IMR-90 (cell line): ENCODE measurements at regions not wholly inside any gene's neighbourhood (a gene's known extent, or its start where the extent isn't known, plus 50 kb on each side); places are given as distances from the start of the nearest gene placed in this dataset.

Experiments
- ATAC-seq: fragments of 200-7000 bp; cut with Tn5 transposase; 2 replicates; pipeline ENCODE4 v1.9.1; 2020; ENCODE audit warnings: low read depth, mild to moderate bottlenecking, moderate library complexity
- BruUV-seq: library from RNA; stranded (reverse); fragments of 400-500 nt; replicated peaks from 2 replicates; lab custom pipeline; 2021; lab: Mats Ljungman, UMichigan
- CTCF ChIA-PET: fragments of 300-600 bp; formaldehyde crosslinking; extraction: SDS; loops from one replicate; lab custom pipeline; 2021; ENCODE audit warnings: antibody characterized with exemption; lab: Yijun Ruan, JAX
- POLR2A ChIA-PET: fragments of 300-600 bp; sonication (Branson Sonifier 250); formaldehyde crosslinking; loops from one replicate; lab custom pipeline; 2022; ENCODE audit warnings: antibody characterized with exemption; ENCODE audit not compliant: unreplicated experiment; lab: Charles Lee
- DNase-seq: peaks from one replicate; pipeline ENCODE4 v3.0.0; 2013
- H2AFZ ChIP-seq: replicated peaks from 2 replicates; pipeline ENCODE3; 2013; ENCODE audit warnings: low read length, mild to moderate bottlenecking; ENCODE audit not compliant: poor library complexity
- H2AK5ac ChIP-seq: 2 replicates; pipeline ENCODE4 v1.6.1; 2013; ENCODE audit warnings: low read depth, low read length, inconsistent platforms
- H2AK9ac ChIP-seq: replicated peaks from 2 replicates; pipeline ENCODE3; 2013; ENCODE audit warnings: mild to moderate bottlenecking, low read depth, low read length, moderate library complexity; ENCODE audit not compliant: poor library complexity
- H2BK120ac ChIP-seq: 2 replicates; pipeline ENCODE4 v1.6.1; 2013; ENCODE audit warnings: low read depth, low read length, inconsistent platforms
- H2BK15ac ChIP-seq: 3 replicates; pipeline ENCODE4 v1.6.1; 2013; ENCODE audit warnings: low read depth, low read length, inconsistent platforms
- H2BK20ac ChIP-seq: 2 replicates; pipeline ENCODE4 v1.6.1; 2013; ENCODE audit warnings: low read depth, mild to moderate bottlenecking, inconsistent platforms, low read length, moderate library complexity
- H2BK5ac ChIP-seq: 2 replicates; pipeline ENCODE4 v1.6.1; 2013; ENCODE audit warnings: mild to moderate bottlenecking, low read depth, low read length, inconsistent platforms; ENCODE audit not compliant: poor library complexity, severe bottlenecking
- H3K14ac ChIP-seq: replicated peaks from 2 replicates; pipeline ENCODE4 v1.6.1; 2013; ENCODE audit warnings: low read depth, low read length, inconsistent platforms
- H3K18ac ChIP-seq: 2 replicates; pipeline ENCODE4 v1.6.1; 2013; ENCODE audit warnings: low read depth, low read length, control low read depth
- H3K23ac ChIP-seq: 2 replicates; pipeline ENCODE4 v1.6.1; 2013; ENCODE audit warnings: low read depth, low read length, inconsistent platforms
- H3K27ac ChIP-seq: 2 replicates; pipeline ENCODE4 v1.5.1; 2013; ENCODE audit warnings: mild to moderate bottlenecking, control low read depth, low read length; ENCODE audit not compliant: insufficient read depth
- H3K27me3 ChIP-seq: 2 replicates; pipeline ENCODE4 v1.6.1; 2013; ENCODE audit warnings: low read length; ENCODE audit not compliant: control insufficient read depth, insufficient read depth
- H3K36me3 ChIP-seq: 2 replicates; pipeline ENCODE4 v1.6.1; 2013; ENCODE audit warnings: low read length, mixed read lengths; ENCODE audit not compliant: control insufficient read depth, insufficient read depth
- H3K4ac ChIP-seq: 2 replicates; pipeline ENCODE4 v1.6.1; 2013; ENCODE audit warnings: low read depth, low read length, inconsistent platforms
- H3K4me1 ChIP-seq: 2 replicates; pipeline ENCODE4 v1.6.1; 2013; ENCODE audit warnings: low read length, mixed read lengths; ENCODE audit not compliant: control insufficient read depth, insufficient read depth
- H3K4me2 ChIP-seq: 2 replicates; pipeline ENCODE4 v1.6.1; 2013; ENCODE audit warnings: low read depth, mild to moderate bottlenecking, control low read depth, low read length, moderate library complexity
- H3K4me3 ChIP-seq: 2 replicates; pipeline ENCODE4 v1.5.1; 2013; ENCODE audit warnings: low read depth, mild to moderate bottlenecking, control low read depth, low read length, moderate library complexity; ENCODE audit not compliant: insufficient read depth
- H3K56ac ChIP-seq: 2 replicates; pipeline ENCODE4 v1.6.1; 2013; ENCODE audit warnings: low read length, inconsistent platforms; ENCODE audit not compliant: insufficient read depth; ENCODE audit errors: extremely low read depth
- H3K79me1 ChIP-seq, 2 experiments: 2 replicates each; pipeline ENCODE4 v1.6.1; 2013; ENCODE audit warnings: low read length in 2 of 2, inconsistent platforms in 1 of 2, low read depth in 1 of 2
- H3K9ac ChIP-seq: 2 replicates; pipeline ENCODE4 v1.6.1; 2013; ENCODE audit warnings: low read depth, low read length, control low read depth
- H3K9me1 ChIP-seq: 2 replicates; pipeline ENCODE4 v1.6.1; 2013; ENCODE audit warnings: low read length, inconsistent platforms; ENCODE audit not compliant: insufficient read depth
- H3K9me3 ChIP-seq: 2 replicates; pipeline ENCODE4 v1.6.1; 2013; ENCODE audit warnings: low read length; ENCODE audit not compliant: control insufficient read depth, insufficient read depth
- H4K20me1 ChIP-seq: 2 replicates; pipeline ENCODE4 v1.6.1; 2013; ENCODE audit warnings: low read length, inconsistent platforms; ENCODE audit not compliant: insufficient read depth
- H4K5ac ChIP-seq: 2 replicates; pipeline ENCODE4 v1.6.1; 2013; ENCODE audit warnings: mild to moderate bottlenecking, low read depth, low read length, control low read depth
- H4K8ac ChIP-seq, 2 experiments: 2 replicates each; pipeline ENCODE4 v1.6.1; 2013; ENCODE audit warnings: low read depth in 2 of 2, low read length in 2 of 2, control low read depth in 1 of 2, inconsistent platforms in 1 of 2
- H4K91ac ChIP-seq: 2 replicates; pipeline ENCODE4 v1.6.1; 2013; ENCODE audit warnings: low read depth, low read length, inconsistent platforms; ENCODE audit not compliant: insufficient read depth
- BHLHE40 ChIP-seq: fragments of 150-350 bp; IDR thresholded peaks from 2 replicates; pipeline ENCODE4 v1.6.1; 2016; ENCODE audit warnings: mild to moderate bottlenecking, low read depth, low read length
- CEBPB ChIP-seq: IDR thresholded peaks from 2 replicates; pipeline ENCODE4 v1.6.1; 2012; ENCODE audit warnings: low read depth, low read length, improper control_type of control experiment
- CHD1 ChIP-seq: IDR thresholded peaks from 2 replicates; pipeline ENCODE4 v1.6.1; 2012; ENCODE audit warnings: low read depth, low read length, improper control_type of control experiment
- ELK1 ChIP-seq: fragments of 150-350 bp; IDR thresholded peaks from 2 replicates; pipeline ENCODE4 v1.6.1; 2016; ENCODE audit warnings: low read depth, mild to moderate bottlenecking, low read length, moderate library complexity, borderline replicate concordance
- FOS ChIP-seq: fragments of 150-350 bp; IDR thresholded peaks from 2 replicates; pipeline ENCODE4 v1.6.1; 2016; ENCODE audit warnings: low read depth, low read length
- MAFK ChIP-seq: IDR thresholded peaks from 2 replicates; pipeline ENCODE4 v1.6.1; 2012; ENCODE audit warnings: low read depth, low read length, improper control_type of control experiment
- MAZ ChIP-seq: IDR thresholded peaks from 2 replicates; pipeline ENCODE4 v1.6.1; 2012; ENCODE audit warnings: low read depth, mild to moderate bottlenecking, low read length, improper control_type of control experiment, moderate library complexity, borderline replicate concordance
- MXI1 ChIP-seq: IDR thresholded peaks from 2 replicates; pipeline ENCODE4 v1.6.1; 2012; ENCODE audit warnings: low read depth, mild to moderate bottlenecking, low read length, moderate library complexity, borderline replicate concordance
- NFE2L2 ChIP-seq: fragments of 150-350 bp; IDR thresholded peaks from 2 replicates; pipeline ENCODE4 v1.6.1; 2016; ENCODE audit warnings: low read depth, mild to moderate bottlenecking, low read length
- POLR2A ChIP-seq: IDR thresholded peaks from 2 replicates; pipeline ENCODE4 v1.6.1; 2012; ENCODE audit warnings: mild to moderate bottlenecking, low read depth, low read length
- RAD21 ChIP-seq: IDR thresholded peaks from 2 replicates; pipeline ENCODE4 v1.6.1; 2012; ENCODE audit warnings: low read length, improper control_type of control experiment
- RCOR1 ChIP-seq: IDR thresholded peaks from 2 replicates; pipeline ENCODE4 v1.6.1; 2012; ENCODE audit warnings: mild to moderate bottlenecking, low read length, improper control_type of control experiment; ENCODE audit not compliant: insufficient replicate concordance
- RFX5 ChIP-seq: IDR thresholded peaks from 2 replicates; pipeline ENCODE4 v1.8.0; 2012; ENCODE audit warnings: low read depth, mild to moderate bottlenecking, low read length, moderate library complexity
- SMC3 ChIP-seq: fragments of 150-350 bp; IDR thresholded peaks from 2 replicates; pipeline ENCODE4 v1.6.1; 2016; ENCODE audit warnings: low read depth, mild to moderate bottlenecking, antibody characterized with exemption, low read length, moderate library complexity
- USF2 ChIP-seq: fragments of 150-350 bp; IDR thresholded peaks from 2 replicates; pipeline ENCODE4 v1.6.1; 2017; ENCODE audit warnings: mild to moderate bottlenecking, antibody characterized with exemption, low read length, low read depth
- WGBS, 2 experiments: methylation state at CpG; one replicate each; pipeline versions ENCODE4 v1.1.5 to v1.1.7; 2013; ENCODE audit warnings: missing lambda C conversion rate in 2 of 2; ENCODE audit not compliant: insufficient read length in 1 of 2; ENCODE audit errors: extremely low coverage in 2 of 2; 5-methylcytosine and 5-hydroxymethylcytosine counted together
- dilution Hi-C: fragments of 300-500 bp; cut with HindIII; formaldehyde crosslinking; loops from one replicate; pipeline ENCODE4 v1.14.3; 2018; ENCODE audit warnings: low sequenced_read_pairs; ENCODE audit not compliant: unreplicated experiment
- in situ Hi-C: fragments of 300-500 bp; cut with MboI; formaldehyde crosslinking; loops from 3 replicates; pipeline ENCODE4 v1.14.3; 2019; ENCODE audit warnings: low sequenced_read_pairs, inconsistent platforms, mixed read lengths
- intact Hi-C: fragments of 100-400 bp; cut with micrococcal nuclease; formaldehyde crosslinking; loops from 2 replicates; pipeline ENCODE4 v1.10.0; 2022
- TF ChIP-seq, protein P1 (sequence below): conservative IDR thresholded peaks from 2 replicates; pipeline ENCODE4 v1.5.1; 2012; ENCODE audit warnings: mild to moderate bottlenecking, low read depth, low read length, improper control_type of control experiment

- no peak for ATAC-seq
- no peak overlapping the region for H3K14ac ChIP-seq
- H3K4me3 ChIP-seq: no peak overlapping the region
- H3K36me3 ChIP-seq: no peaks in the 10 kb centered on the region
- H3K27me3 ChIP-seq: no peaks in the 10 kb centered on the region
- no peaks in the 10 kb centered on the region for H3K4me1 ChIP-seq
- H2AFZ ChIP-seq: no peak overlapping the region
- H3K9me3 ChIP-seq: peaks cover 10% of the 10 kb centered on the region; the same call in 1 of the 2 replicates
- H2BK15ac ChIP-seq: no peak overlapping the region
- no peak overlapping the region for H3K4me2 ChIP-seq
- H3K56ac ChIP-seq: no peak overlapping the region
- H3K27ac ChIP-seq: no peak overlapping the region
- in situ Hi-C loops (no loop called here), intact Hi-C loops (no loop called here), dilution Hi-C loops (no loop called here)
- no peak overlapping the region for H4K5ac ChIP-seq
- no peak overlapping the region for H4K91ac ChIP-seq
- H4K20me1 ChIP-seq: no peaks in the 10 kb centered on the region
- no peak overlapping the region for H3K23ac ChIP-seq
- ChIA-PET CTCF (no interaction called here), POLR2A (no interaction called here)
- no peak overlapping the region for H3K9ac ChIP-seq
- no peak overlapping the region for H2AK5ac ChIP-seq
- H2BK20ac ChIP-seq: no peak overlapping the region
- no peaks in the 10 kb centered on the region for H3K9me1 ChIP-seq
- no peak for TF ChIP-seq SMC3
- TF ChIP-seq CEBPB: no peak
- TF ChIP-seq POLR2A: no peak
- TF ChIP-seq RCOR1: no peak
- TF ChIP-seq ELK1: no peak
- TF ChIP-seq, protein P1, sequence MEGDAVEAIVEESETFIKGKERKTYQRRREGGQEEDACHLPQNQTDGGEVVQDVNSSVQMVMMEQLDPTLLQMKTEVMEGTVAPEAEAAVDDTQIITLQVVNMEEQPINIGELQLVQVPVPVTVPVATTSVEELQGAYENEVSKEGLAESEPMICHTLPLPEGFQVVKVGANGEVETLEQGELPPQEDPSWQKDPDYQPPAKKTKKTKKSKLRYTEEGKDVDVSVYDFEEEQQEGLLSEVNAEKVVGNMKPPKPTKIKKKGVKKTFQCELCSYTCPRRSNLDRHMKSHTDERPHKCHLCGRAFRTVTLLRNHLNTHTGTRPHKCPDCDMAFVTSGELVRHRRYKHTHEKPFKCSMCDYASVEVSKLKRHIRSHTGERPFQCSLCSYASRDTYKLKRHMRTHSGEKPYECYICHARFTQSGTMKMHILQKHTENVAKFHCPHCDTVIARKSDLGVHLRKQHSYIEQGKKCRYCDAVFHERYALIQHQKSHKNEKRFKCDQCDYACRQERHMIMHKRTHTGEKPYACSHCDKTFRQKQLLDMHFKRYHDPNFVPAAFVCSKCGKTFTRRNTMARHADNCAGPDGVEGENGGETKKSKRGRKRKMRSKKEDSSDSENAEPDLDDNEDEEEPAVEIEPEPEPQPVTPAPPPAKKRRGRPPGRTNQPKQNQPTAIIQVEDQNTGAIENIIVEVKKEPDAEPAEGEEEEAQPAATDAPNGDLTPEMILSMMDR: no peak
- TF ChIP-seq MAZ: no peak
- no peak for TF ChIP-seq BHLHE40
- no peak for TF ChIP-seq CHD1
- no peak for TF ChIP-seq RFX5
- no peak for TF ChIP-seq NFE2L2
- TF ChIP-seq FOS: no peak
- TF ChIP-seq USF2: no peak
- TF ChIP-seq MXI1: no peak
- TF ChIP-seq MAFK: no peak
- TF ChIP-seq RAD21: no peak
- DNase-seq: no peak
- no peak overlapping the region for H2BK5ac ChIP-seq
- no peak overlapping the region for H3K18ac ChIP-seq
- H2AK9ac ChIP-seq: no peak overlapping the region
- H4K8ac ChIP-seq: no peak overlapping the region
- H3K4ac ChIP-seq: no peak overlapping the region
- H3K79me1 ChIP-seq: no peaks in the 10 kb centered on the region
- BruUV-seq: no TSS peak
- no peak overlapping the region for H2BK120ac ChIP-seq
- WGBS, 2 experiments: no CpG with 5 or more reads among the region's 2 CpGs
Observed at GRCh38 chr6:159429433-159429832, 260.2 kb downstream of the FNDC1 start.
